K562 (cell line): ENCODE measurements at regions not wholly inside any gene's neighbourhood (a gene's known extent, or its start where the extent isn't known, plus 50 kb on each side); places are given as distances from the start of the nearest gene placed in this dataset.
A peak's percentile ranks its signal among the peaks of the same experiment; 100 is the strongest.

Experiments
- ADNP ChIP-seq: fragments of 200-800 bp; sonication (Bioruptor generic); IDR thresholded peaks from 2 replicates; pipeline ENCODE4 v1.6.1; 2016; ENCODE audit warnings: missing genetic modification characterization, missing compliant biosample characterization
- BDP1 ChIP-seq: IDR thresholded peaks from 3 replicates; pipeline ENCODE4 v1.6.1; 2011; ENCODE audit not compliant: insufficient read length, insufficient read depth
- CTBP1 ChIP-seq: fragments of 450-650 bp; IDR thresholded peaks from 2 replicates; pipeline ENCODE4 v1.6.1; 2016; ENCODE audit warnings: borderline replicate concordance
- ETV1 ChIP-seq: fragments of 450-650 bp; conservative IDR thresholded peaks from 2 replicates; pipeline ENCODE4 v1.6.1; 2016; ENCODE audit warnings: missing genetic modification characterization, control low read depth, low read depth, missing compliant biosample characterization
- EZH2 ChIP-seq: IDR thresholded peaks from 2 replicates; pipeline ENCODE4 v1.6.1; 2012; ENCODE audit warnings: low read depth, mild to moderate bottlenecking, inconsistent platforms, low read length, borderline replicate concordance
- KAT7 ChIP-seq: sonication (generic); formaldehyde crosslinking; IDR thresholded peaks from 2 replicates; pipeline ENCODE4 v1.8.0; 2022; ENCODE audit warnings: missing genetic modification reagents, mild to moderate bottlenecking, borderline replicate concordance
- KDM4B ChIP-seq, 2 experiments: fragments of 450-650 bp in 1 of 2; sonication (generic) in 1 of 2; IDR thresholded peaks; 2 replicates each; pipeline ENCODE4 v1.6.1; 2016 to 2017; ENCODE audit warnings: borderline replicate concordance in 2 of 2, antibody characterized with exemption in 1 of 2, low read depth in 1 of 2, mild to moderate bottlenecking in 1 of 2
- MXI1 ChIP-seq: IDR thresholded peaks from 2 replicates; pipeline ENCODE4 v1.6.1; 2011; ENCODE audit warnings: low read depth, mild to moderate bottlenecking, improper control_type of control experiment, low read length
- NFATC3 ChIP-seq: fragments of 450-650 bp; IDR thresholded peaks from 2 replicates; pipeline ENCODE4 v1.6.1; 2017; ENCODE audit warnings: mild to moderate bottlenecking
- NR2F6 ChIP-seq: fragments of 450-650 bp; formaldehyde crosslinking; IDR thresholded peaks from 2 replicates; pipeline ENCODE4 v1.4.0; 2020; ENCODE audit warnings: mild to moderate bottlenecking
- NRF1 ChIP-seq, 2 experiments: fragments of 450-650 bp; IDR thresholded peaks in 1 of 2; conservative IDR thresholded peaks in 1 of 2; 2 replicates each; pipeline ENCODE4 v1.6.1; 2014; ENCODE audit warnings: mild to moderate bottlenecking in 2 of 2
- POLR2G ChIP-seq: fragments of 200-400 bp; formaldehyde crosslinking; IDR thresholded peaks from 2 replicates; pipeline ENCODE4 v1.6.1; 2017; ENCODE audit warnings: low read depth, mild to moderate bottlenecking, antibody characterized with exemption, low read length, moderate library complexity
- RREB1 ChIP-seq: fragments of 250-450 bp; sonication (Bioruptor Pico); IDR thresholded peaks from 2 replicates; pipeline ENCODE4 v1.4.0; 2020
- TEAD1 ChIP-seq, 2 experiments: fragments of 450-650 bp in 1 of 2; sonication (generic) in 1 of 2; formaldehyde crosslinking; IDR thresholded peaks; 2 replicates each; pipeline versions ENCODE4 v1.4.0 to v1.8.0; 2020 to 2022; ENCODE audit warnings: mild to moderate bottlenecking in 2 of 2, missing genetic modification reagents in 1 of 2
- UBTF ChIP-seq, 2 experiments: IDR thresholded peaks; 2 replicates each; pipeline ENCODE4 v1.6.1; 2012; ENCODE audit warnings: improper control_type of control experiment in 2 of 2, low read depth in 2 of 2, low read length in 2 of 2, borderline replicate concordance in 1 of 2
- ZC3H8 ChIP-seq: fragments of 450-650 bp; IDR thresholded peaks from 2 replicates; pipeline ENCODE4 v1.6.1; 2017
- ZFP30 ChIP-seq: fragments of 250-450 bp; sonication (Bioruptor Pico); IDR thresholded peaks from 2 replicates; pipeline ENCODE4 v1.8.0; 2022; ENCODE audit warnings: moderate library complexity, mild to moderate bottlenecking, inconsistent platforms, borderline replicate concordance
- ZNF134 ChIP-seq: fragments of 250-450 bp; sonication (Bioruptor Pico); conservative IDR thresholded peaks from 2 replicates; pipeline ENCODE4 v1.4.0; 2020
- ZNF76 ChIP-seq: fragments of 250-450 bp; sonication (Bioruptor Pico); IDR thresholded peaks from 2 replicates; pipeline ENCODE4 v1.4.0; 2020; ENCODE audit warnings: mild to moderate bottlenecking, moderate library complexity, borderline replicate concordance
- ZNF780A ChIP-seq: fragments of 250-450 bp; sonication (Bioruptor Pico); IDR thresholded peaks from 2 replicates; pipeline ENCODE4 v1.5.0; 2021; ENCODE audit warnings: mild to moderate bottlenecking

- no peak for TF ChIP-seq RREB1 (CRISPR knock-in tag)
- TF ChIP-seq NFATC3: no peak
- no peak for TF ChIP-seq BDP1
- TF ChIP-seq EZH2: no peak
- TF ChIP-seq ZNF76 (CRISPR knock-in tag): 0 out of 2 replicates have a peak, but pooled peaks have one; percentile 13
- no peak for TF ChIP-seq ZNF780A (CRISPR knock-in tag)
- TF ChIP-seq ADNP (tag): no peak
- TF ChIP-seq ZNF134 (CRISPR knock-in tag): no peak
- TF ChIP-seq ZC3H8: 0 out of 2 replicates have a peak, but pooled peaks have one; percentile 42
- TF ChIP-seq CTBP1: peak; percentile 42; the same call in 1 of the 2 replicates
- TF ChIP-seq KDM4B (IDR thresholded peaks at IDR 0.05; ENCODE audit: borderline replicate concordance in 2 of 2, low read depth in 1 of 2): peak in 1 of 2 experiments; percentile 6; a peak in 1 of 4 replicates
- no peak for TF ChIP-seq TEAD1 (CRISPR knock-in tag; IDR thresholded peaks at IDR 0.05)
- no peak for TF ChIP-seq ZFP30 (CRISPR knock-in tag)
- TF ChIP-seq POLR2G: no peak
- TF ChIP-seq MXI1: 0 out of 2 replicates have a peak, but pooled peaks have one; percentile 11
- TF ChIP-seq UBTF (IDR thresholded peaks at IDR 0.05; ENCODE audit: borderline replicate concordance in 1 of 2, low read depth in 2 of 2, low read length in 2 of 2): peak; percentile 63 to 83; a peak in 3 of 4 replicates
- no peak for TF ChIP-seq NR2F6 (CRISPR knock-in tag)
- no peak for TF ChIP-seq NRF1 (conservative IDR thresholded peaks at IDR 0.05 in 1 of 2, IDR thresholded peaks at IDR 0.05 in 1 of 2)
- TF ChIP-seq ETV1 (tag): 0 out of 2 replicates have a peak, but pooled peaks have one; percentile 7
- TF ChIP-seq KAT7 (CRISPR knock-in tag): peak; percentile 96; the same call in 1 of the 2 replicates
Observed at GRCh38 chr1:212557739-212558692, 50.5 kb upstream of the ATF3 start (continued).
